ENCODE measurements at regions not wholly inside any gene's neighbourhood (a gene's known extent, or its start where the extent isn't known, plus 50 kb on each side); places are given as distances from the start of the nearest gene placed in this dataset.

DNA sequence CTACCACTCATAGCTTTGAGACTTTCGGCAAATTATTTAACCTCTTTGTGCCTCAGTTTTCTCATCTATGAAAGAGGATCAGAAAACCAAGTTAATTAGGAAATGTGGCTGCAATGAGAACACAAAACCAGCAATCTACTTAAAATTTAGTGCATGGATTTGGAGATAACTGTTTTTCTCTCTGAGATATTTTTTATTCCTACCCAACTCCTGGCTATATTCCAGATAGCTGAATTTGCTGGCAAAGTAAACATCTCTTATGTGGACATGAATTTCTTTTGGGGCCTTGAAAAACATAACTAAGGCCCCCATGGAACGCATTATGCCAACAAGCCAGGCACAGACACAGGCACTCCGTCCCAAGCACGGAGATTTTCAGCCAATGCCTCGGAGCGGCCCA is 53.4 kb upstream of the FOXN3 start:
- TF ChIP-seq EZH2 (IDR thresholded peaks at IDR 0.05; ENCODE audit: borderline replicate concordance, insufficient read depth, low read length, poor library complexity, severe bottlenecking) (no peak), POLR2AphosphoS5 (IDR thresholded peaks at IDR 0.05) (no peak), SMC3 (conservative IDR thresholded peaks at IDR 0.05; ENCODE audit: poor library complexity) (no peak), RAD21 (conservative IDR thresholded peaks at IDR 0.05) (no peak), MXI1 (conservative IDR thresholded peaks at IDR 0.05; ENCODE audit: poor library complexity, severe bottlenecking) (no peak), EP300 (conservative IDR thresholded peaks at IDR 0.05; ENCODE audit: poor library complexity, severe bottlenecking) (no peak), TAF1 (IDR thresholded peaks at IDR 0.05; ENCODE audit: low read depth) (no peak)
- TF ChIP-seq, protein P1, sequence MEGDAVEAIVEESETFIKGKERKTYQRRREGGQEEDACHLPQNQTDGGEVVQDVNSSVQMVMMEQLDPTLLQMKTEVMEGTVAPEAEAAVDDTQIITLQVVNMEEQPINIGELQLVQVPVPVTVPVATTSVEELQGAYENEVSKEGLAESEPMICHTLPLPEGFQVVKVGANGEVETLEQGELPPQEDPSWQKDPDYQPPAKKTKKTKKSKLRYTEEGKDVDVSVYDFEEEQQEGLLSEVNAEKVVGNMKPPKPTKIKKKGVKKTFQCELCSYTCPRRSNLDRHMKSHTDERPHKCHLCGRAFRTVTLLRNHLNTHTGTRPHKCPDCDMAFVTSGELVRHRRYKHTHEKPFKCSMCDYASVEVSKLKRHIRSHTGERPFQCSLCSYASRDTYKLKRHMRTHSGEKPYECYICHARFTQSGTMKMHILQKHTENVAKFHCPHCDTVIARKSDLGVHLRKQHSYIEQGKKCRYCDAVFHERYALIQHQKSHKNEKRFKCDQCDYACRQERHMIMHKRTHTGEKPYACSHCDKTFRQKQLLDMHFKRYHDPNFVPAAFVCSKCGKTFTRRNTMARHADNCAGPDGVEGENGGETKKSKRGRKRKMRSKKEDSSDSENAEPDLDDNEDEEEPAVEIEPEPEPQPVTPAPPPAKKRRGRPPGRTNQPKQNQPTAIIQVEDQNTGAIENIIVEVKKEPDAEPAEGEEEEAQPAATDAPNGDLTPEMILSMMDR (IDR thresholded peaks at IDR 0.05; ENCODE audit: poor library complexity, severe bottlenecking) = no peak
- TF ChIP-seq, protein P2, sequence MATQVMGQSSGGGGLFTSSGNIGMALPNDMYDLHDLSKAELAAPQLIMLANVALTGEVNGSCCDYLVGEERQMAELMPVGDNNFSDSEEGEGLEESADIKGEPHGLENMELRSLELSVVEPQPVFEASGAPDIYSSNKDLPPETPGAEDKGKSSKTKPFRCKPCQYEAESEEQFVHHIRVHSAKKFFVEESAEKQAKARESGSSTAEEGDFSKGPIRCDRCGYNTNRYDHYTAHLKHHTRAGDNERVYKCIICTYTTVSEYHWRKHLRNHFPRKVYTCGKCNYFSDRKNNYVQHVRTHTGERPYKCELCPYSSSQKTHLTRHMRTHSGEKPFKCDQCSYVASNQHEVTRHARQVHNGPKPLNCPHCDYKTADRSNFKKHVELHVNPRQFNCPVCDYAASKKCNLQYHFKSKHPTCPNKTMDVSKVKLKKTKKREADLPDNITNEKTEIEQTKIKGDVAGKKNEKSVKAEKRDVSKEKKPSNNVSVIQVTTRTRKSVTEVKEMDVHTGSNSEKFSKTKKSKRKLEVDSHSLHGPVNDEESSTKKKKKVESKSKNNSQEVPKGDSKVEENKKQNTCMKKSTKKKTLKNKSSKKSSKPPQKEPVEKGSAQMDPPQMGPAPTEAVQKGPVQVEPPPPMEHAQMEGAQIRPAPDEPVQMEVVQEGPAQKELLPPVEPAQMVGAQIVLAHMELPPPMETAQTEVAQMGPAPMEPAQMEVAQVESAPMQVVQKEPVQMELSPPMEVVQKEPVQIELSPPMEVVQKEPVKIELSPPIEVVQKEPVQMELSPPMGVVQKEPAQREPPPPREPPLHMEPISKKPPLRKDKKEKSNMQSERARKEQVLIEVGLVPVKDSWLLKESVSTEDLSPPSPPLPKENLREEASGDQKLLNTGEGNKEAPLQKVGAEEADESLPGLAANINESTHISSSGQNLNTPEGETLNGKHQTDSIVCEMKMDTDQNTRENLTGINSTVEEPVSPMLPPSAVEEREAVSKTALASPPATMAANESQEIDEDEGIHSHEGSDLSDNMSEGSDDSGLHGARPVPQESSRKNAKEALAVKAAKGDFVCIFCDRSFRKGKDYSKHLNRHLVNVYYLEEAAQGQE (IDR thresholded peaks at IDR 0.05; ENCODE audit: borderline replicate concordance) = no peak
- Histone ChIP-seq H3K9me3 (ENCODE audit: low read length) (no peaks in the 10 kb centered on the region), H3K79me2 (replicated peaks; ENCODE audit: insufficient read depth, low read length) (no peaks in the 10 kb centered on the region)

DNA sequence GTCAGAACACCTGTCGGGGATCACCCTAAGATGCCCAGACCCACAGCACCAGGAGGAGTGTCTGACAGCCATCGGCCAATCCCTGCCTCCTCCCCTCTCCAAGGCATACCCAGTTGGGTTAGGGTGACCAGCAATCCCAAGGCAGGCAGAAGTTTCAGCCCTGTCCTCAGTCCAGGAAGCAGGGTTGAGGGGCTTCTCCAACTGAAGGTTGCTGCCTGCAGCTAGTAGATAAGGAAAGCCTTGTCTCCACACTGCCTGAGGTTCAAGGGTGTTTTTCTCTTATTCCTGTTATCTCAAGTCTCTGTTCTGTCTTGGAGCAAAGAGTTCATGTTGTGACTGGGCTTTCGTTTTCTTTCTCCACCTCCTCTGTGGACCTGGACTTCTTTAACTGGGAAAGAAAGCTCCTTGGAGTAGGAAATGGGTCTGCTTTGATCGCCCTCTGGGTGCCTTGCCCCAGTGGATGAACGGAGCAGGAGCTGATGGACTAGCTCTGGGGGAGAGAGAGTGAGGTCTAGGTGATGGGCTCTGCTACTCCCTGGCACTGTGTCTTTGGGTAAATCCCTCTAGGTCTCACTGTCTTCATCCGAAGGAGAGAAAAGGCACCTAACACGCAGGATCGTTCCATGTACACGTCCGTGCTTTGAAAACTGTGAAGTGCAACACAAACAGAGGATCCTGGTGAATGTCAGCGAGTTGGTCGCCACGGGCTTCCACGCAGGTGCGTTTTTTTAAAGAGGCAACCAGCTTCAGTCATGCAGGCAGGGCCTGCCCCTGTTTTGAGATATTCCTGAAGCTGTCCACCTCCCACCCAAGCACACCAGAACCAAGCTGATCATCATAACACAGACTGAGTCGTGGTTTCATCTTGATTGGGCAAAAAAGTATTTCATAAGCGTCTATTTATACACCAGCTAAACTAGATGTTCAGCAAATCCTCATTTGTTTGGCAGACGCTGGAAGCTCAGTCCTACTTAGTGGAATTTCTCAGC is 52.5 kb upstream of the FOXN3 start:
- H2AFZ ChIP-seq (ENCODE audit: low read depth, low read length) = no peak overlapping the region
- no peak overlapping the region for H3K4me2 ChIP-seq (ENCODE audit: low read length)
- no peaks in the 10 kb centered on the region for H3K27me3 ChIP-seq (ENCODE audit: insufficient read depth, low read depth, low read length)
- H3K79me2 ChIP-seq (replicated peaks; ENCODE audit: insufficient read depth, low read length) = no peaks in the 10 kb centered on the region
- TF ChIP-seq, protein P2 (IDR thresholded peaks at IDR 0.05; ENCODE audit: borderline replicate concordance) = no peak
- TF ChIP-seq SMC3 (conservative IDR thresholded peaks at IDR 0.05; ENCODE audit: poor library complexity) (no peak), MXI1 (conservative IDR thresholded peaks at IDR 0.05; ENCODE audit: poor library complexity, severe bottlenecking) (no peak), TAF1 (IDR thresholded peaks at IDR 0.05; ENCODE audit: low read depth) (no peak), RAD21 (conservative IDR thresholded peaks at IDR 0.05) (no peak), EZH2 (IDR thresholded peaks at IDR 0.05; ENCODE audit: borderline replicate concordance, insufficient read depth, low read length, poor library complexity, severe bottlenecking) (no peak), POLR2AphosphoS5 (IDR thresholded peaks at IDR 0.05) (no peak), EP300 (conservative IDR thresholded peaks at IDR 0.05; ENCODE audit: poor library complexity, severe bottlenecking) (no peak)
- TF ChIP-seq, protein P1 (IDR thresholded peaks at IDR 0.05; ENCODE audit: poor library complexity, severe bottlenecking) = no peak
- no peaks in the 10 kb centered on the region for H3F3A ChIP-seq (ENCODE audit: insufficient read depth, low read length, poor library complexity, severe bottlenecking)
- no peaks in the 10 kb centered on the region for H3K9me2 ChIP-seq (ENCODE audit: insufficient read depth, low read length)
- no peak overlapping the region for H3K27ac ChIP-seq (ENCODE audit: low read length)
- no peaks in the 10 kb centered on the region for H3K9me3 ChIP-seq (ENCODE audit: low read length)
- H3K9ac ChIP-seq (ENCODE audit: low read length) = no peak overlapping the region
- H4K20me1 ChIP-seq (ENCODE audit: insufficient read depth) = no peaks in the 10 kb centered on the region
- H3K36me3 ChIP-seq (ENCODE audit: insufficient read depth, low read length) = no peaks in the 10 kb centered on the region
- H3K4me3 ChIP-seq (ENCODE audit: low read length) = no peak overlapping the region

More for the DNA sequence above, 53.4 kb upstream of the FOXN3 start:
- Histone ChIP-seq H3K36me3 (ENCODE audit: insufficient read depth, low read length) (no peaks in the 10 kb centered on the region), H2AFZ (ENCODE audit: low read depth, low read length) (no peak overlapping the region), H3K27ac (ENCODE audit: low read length) (no peak overlapping the region), H3F3A (ENCODE audit: insufficient read depth, low read length, poor library complexity, severe bottlenecking) (no peaks in the 10 kb centered on the region), H3K4me2 (ENCODE audit: low read length) (no peak overlapping the region), H3K27me3 (ENCODE audit: insufficient read depth, low read depth, low read length) (no peaks in the 10 kb centered on the region), H4K20me1 (ENCODE audit: insufficient read depth) (no peaks in the 10 kb centered on the region), H3K4me3 (ENCODE audit: low read length) (no peak overlapping the region), H3K9me2 (ENCODE audit: insufficient read depth, low read length) (no peaks in the 10 kb centered on the region), H3K9ac (ENCODE audit: low read length) (no peak overlapping the region)

All from neural cell (in vitro differentiated cells).